CD4-positive, alpha-beta T cell (primary cell): ENCODE measurements at regions not wholly inside any gene's neighbourhood (a gene's known extent, or its start where the extent isn't known, plus 50 kb on each side); places are given as distances from the start of the nearest gene placed in this dataset.

Source experiments
- ATAC-seq: fragments of 200-7000 bp; cut with Tn5 transposase; one replicate; pipeline ENCODE4 v1.10.0; 2022; ENCODE audit warnings: mild to moderate bottlenecking; ENCODE audit not compliant: poor library complexity
- CTCF ChIA-PET: fragments of 350-600 bp; sonication (Branson Sonifier 250); formaldehyde crosslinking; loops from one replicate; lab custom pipeline; 2021; ENCODE audit warnings: antibody characterized with exemption, inconsistent platforms; lab: Charles Lee
- POLR2A ChIA-PET: fragments of 350-600 bp; sonication (Branson Sonifier 250); formaldehyde crosslinking; loops from one replicate; lab custom pipeline; 2021; ENCODE audit warnings: antibody characterized with exemption, inconsistent platforms; lab: Charles Lee
- DNase-seq, 14 experiments: peaks; one replicate each; pipeline ENCODE4 v3.0.0-alpha.2; 2013 to 2020; ENCODE audit warnings: mixed read lengths in 2 of 14
- H3K27ac ChIP-seq, 2 donors: one replicate each; pipeline versions ENCODE4 v1.5.1 to v1.7.0; 2013; ENCODE audit warnings: low read length in 2 of 2, low read depth in 1 of 2, mild to moderate bottlenecking in 1 of 2
- H3K27me3 ChIP-seq, 2 experiments: 1 replicate in 1 of 2; 2 replicates in 1 of 2; pipeline versions ENCODE4 v1.6.1 to v1.7.0; 2013; ENCODE audit warnings: low read length in 2 of 2, control low read depth in 1 of 2, mild to moderate bottlenecking in 1 of 2, moderate library complexity in 1 of 2; ENCODE audit not compliant: insufficient read depth in 2 of 2, control insufficient read depth in 1 of 2
- H3K36me3 ChIP-seq: one replicate; pipeline ENCODE4 v1.6.1; 2013; ENCODE audit warnings: low read length, control low read depth; ENCODE audit not compliant: insufficient read depth
- H3K4me1 ChIP-seq: one replicate; pipeline ENCODE4 v1.6.1; 2013; ENCODE audit warnings: low read length, control low read depth; ENCODE audit not compliant: insufficient read depth
- H3K4me3 ChIP-seq: one replicate; pipeline ENCODE4 v1.5.1; 2013; ENCODE audit warnings: mild to moderate bottlenecking, low read length, moderate library complexity
- H3K9me3 ChIP-seq, 2 experiments: 1 replicate in 1 of 2; 2 replicates in 1 of 2; pipeline versions ENCODE4 v1.6.1 to v1.7.0; 2013; ENCODE audit warnings: low read length in 2 of 2, mild to moderate bottlenecking in 2 of 2, control low read depth in 1 of 2, moderate library complexity in 1 of 2; ENCODE audit not compliant: control insufficient read depth in 1 of 2, insufficient read depth in 1 of 2
- H3K27ac Mint-ChIP-seq: one replicate; pipeline ENCODE4 v1.8.0; 2020; ENCODE audit warnings: mixed read lengths
- H3K27me3 Mint-ChIP-seq: one replicate; pipeline ENCODE4 v1.8.0; 2021; ENCODE audit warnings: mixed read lengths
- H3K36me3 Mint-ChIP-seq: one replicate; pipeline ENCODE4 v1.8.0; 2021; ENCODE audit warnings: low read depth, mixed read lengths
- H3K4me1 Mint-ChIP-seq: one replicate; pipeline ENCODE4 v1.8.0; 2021; ENCODE audit warnings: low read depth, mixed read lengths
- H3K4me3 Mint-ChIP-seq: one replicate; pipeline ENCODE4 v1.8.0; 2020; ENCODE audit warnings: mild to moderate bottlenecking, mixed read lengths
- H3K9me3 Mint-ChIP-seq: one replicate; pipeline ENCODE4 v1.8.0; 2020; ENCODE audit warnings: mixed read lengths
- intact Hi-C, 2 experiments: fragments of 100-400 bp; cut with DNase I in 1 of 2; cut with micrococcal nuclease in 1 of 2; formaldehyde crosslinking; loops; one replicate each; pipeline versions ENCODE4 v1.15.1 to v1.9.0; 2023 to 2025; cut with DNase I, micrococcal nuclease
- TF ChIP-seq, protein P1 (sequence below): fragments of 200-600 bp; IDR thresholded peaks from one replicate; pipeline ENCODE4 v1.8.0; 2022; ENCODE audit warnings: antibody characterized with exemption, mild to moderate bottlenecking

DNA sequence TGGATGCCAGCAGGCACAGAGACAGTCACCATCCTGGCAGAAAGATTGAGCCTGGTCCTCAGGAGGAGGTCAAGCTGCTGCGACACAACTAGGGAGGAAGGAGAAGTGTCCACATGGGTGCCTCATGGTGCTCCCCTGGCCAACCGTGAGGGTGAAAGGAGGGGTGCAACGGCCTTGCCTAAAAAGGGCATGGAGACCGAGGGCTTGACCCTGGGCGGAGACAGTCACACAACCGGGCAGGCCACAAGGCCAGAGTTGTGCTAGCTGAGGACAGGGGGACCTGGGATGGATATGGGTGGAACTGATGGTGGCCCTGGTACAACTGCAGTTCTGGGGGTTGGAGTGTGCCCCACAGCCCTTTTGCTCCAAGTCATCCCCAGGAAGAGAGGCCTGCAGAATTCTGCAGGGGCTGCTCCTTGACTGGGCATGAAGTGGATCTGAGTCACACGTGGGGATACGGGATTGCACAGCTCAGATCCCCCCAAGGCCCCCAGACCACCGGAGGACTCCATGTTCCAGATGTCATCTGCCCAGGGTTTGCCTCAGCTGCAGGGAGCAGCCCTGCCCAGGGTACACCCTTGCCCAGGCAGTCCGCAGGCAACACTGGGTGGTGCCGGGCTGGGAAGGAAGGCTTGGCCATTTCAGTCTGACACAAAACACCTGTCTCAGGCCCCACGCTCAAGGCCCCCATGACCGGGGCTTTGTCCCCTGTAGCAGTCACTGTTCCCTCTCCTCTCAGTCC is 602.3 kb upstream of the MGMT start:
- CTCF ChIA-PET, result no interaction called here
- POLR2A ChIA-PET, result no interaction called here
- H3K4me3 Mint-ChIP-seq, result no peak overlapping the region
- ATAC-seq (no peak), DNase-seq (peak in 1 of 14 experiments; percentile 2)
- TF ChIP-seq, protein P1, sequence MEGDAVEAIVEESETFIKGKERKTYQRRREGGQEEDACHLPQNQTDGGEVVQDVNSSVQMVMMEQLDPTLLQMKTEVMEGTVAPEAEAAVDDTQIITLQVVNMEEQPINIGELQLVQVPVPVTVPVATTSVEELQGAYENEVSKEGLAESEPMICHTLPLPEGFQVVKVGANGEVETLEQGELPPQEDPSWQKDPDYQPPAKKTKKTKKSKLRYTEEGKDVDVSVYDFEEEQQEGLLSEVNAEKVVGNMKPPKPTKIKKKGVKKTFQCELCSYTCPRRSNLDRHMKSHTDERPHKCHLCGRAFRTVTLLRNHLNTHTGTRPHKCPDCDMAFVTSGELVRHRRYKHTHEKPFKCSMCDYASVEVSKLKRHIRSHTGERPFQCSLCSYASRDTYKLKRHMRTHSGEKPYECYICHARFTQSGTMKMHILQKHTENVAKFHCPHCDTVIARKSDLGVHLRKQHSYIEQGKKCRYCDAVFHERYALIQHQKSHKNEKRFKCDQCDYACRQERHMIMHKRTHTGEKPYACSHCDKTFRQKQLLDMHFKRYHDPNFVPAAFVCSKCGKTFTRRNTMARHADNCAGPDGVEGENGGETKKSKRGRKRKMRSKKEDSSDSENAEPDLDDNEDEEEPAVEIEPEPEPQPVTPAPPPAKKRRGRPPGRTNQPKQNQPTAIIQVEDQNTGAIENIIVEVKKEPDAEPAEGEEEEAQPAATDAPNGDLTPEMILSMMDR, result no peak
- no peaks in the 10 kb centered on the region for H3K27me3 ChIP-seq
- no peaks in the 10 kb centered on the region for H3K36me3 Mint-ChIP-seq
- intact Hi-C loops, result no loop called here
- H3K4me1 Mint-ChIP-seq, result no peaks in the 10 kb centered on the region
- H3K36me3 ChIP-seq, result no peaks in the 10 kb centered on the region
- H3K27ac Mint-ChIP-seq, result no peak overlapping the region
- no peaks in the 10 kb centered on the region for H3K27me3 Mint-ChIP-seq
- no peak overlapping the region for H3K27ac ChIP-seq
- peaks cover 0 to 19% of the 10 kb centered on the region in 2 experiments for H3K9me3 ChIP-seq
- H3K4me1 ChIP-seq, result no peaks in the 10 kb centered on the region
- no peak overlapping the region for H3K4me3 ChIP-seq
- H3K9me3 Mint-ChIP-seq, result no peaks in the 10 kb centered on the region

DNA sequence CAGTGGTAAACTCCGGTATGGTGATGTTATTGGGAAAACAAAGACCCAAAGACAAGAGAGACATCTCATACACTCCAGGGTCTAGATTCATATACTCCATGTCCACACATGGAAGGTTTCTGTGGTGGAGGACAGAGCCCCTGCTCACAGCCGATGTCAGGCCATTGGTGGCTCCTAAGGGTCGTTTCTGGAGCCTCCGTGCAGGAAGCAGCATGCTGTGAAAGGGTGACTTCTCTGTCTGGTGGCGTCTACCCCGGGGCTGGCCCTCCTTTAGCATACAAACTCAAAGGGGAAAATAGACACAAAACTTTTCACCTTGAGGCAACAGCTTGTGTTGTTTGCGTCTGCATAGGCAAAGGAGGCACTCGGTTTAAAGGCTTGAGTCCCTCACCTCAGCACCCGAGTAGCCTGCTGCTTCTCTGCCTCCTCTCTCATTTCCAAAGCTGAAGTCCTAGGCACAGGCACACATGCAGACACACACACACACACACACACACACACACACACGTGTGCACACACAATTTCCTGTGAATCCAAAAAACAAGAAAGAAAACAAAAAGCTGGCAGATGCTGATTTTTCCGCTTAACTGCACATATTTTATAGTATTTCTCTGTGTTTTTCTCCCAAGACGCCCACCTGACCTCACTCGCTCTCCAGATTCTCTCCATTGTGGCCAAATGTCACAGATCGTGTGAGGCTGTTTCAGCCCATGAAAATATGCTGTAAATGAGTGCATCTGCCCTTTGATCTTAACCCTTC is 601.4 kb upstream of the MGMT start:
- H3K27me3 Mint-ChIP-seq, result no peaks in the 10 kb centered on the region

GRCh38 chr10:128866551-128866950 is 600.5 kb upstream of the MGMT start:
- no peaks in the 10 kb centered on the region for H3K27me3 ChIP-seq
- POLR2A ChIA-PET, result no interaction called here
- no peaks in the 10 kb centered on the region for H3K36me3 ChIP-seq
- no peaks in the 10 kb centered on the region for H3K27me3 Mint-ChIP-seq
- DNase-seq, result no peak
- no peaks in the 10 kb centered on the region for H3K9me3 Mint-ChIP-seq
- peaks cover 0 to 8% of the 10 kb centered on the region in 2 experiments for H3K9me3 ChIP-seq
- no peaks in the 10 kb centered on the region for H3K4me1 Mint-ChIP-seq
- H3K36me3 Mint-ChIP-seq, result no peaks in the 10 kb centered on the region
- CTCF ChIA-PET, result no interaction called here
- no peak overlapping the region for H3K27ac Mint-ChIP-seq
- no peak overlapping the region for H3K27ac ChIP-seq
- TF ChIP-seq, protein P1, result no peak
- intact Hi-C loops, result no loop called here
- no peaks in the 10 kb centered on the region for H3K4me1 ChIP-seq
- H3K4me3 Mint-ChIP-seq, result no peak overlapping the region
- ATAC-seq, result no peak
- no peak overlapping the region for H3K4me3 ChIP-seq

More for the DNA sequence above, 601.4 kb upstream of the MGMT start:
- DNase-seq (no peak), ATAC-seq (no peak)
- intact Hi-C loops, result no loop called here
- POLR2A ChIA-PET, result no interaction called here
- no peak overlapping the region for H3K27ac Mint-ChIP-seq
- no peaks in the 10 kb centered on the region for H3K4me1 Mint-ChIP-seq
- H3K4me3 Mint-ChIP-seq, result no peak overlapping the region
- CTCF ChIA-PET, result no interaction called here
- Histone ChIP-seq H3K27ac (no peak overlapping the region), H3K27me3 (no peaks in the 10 kb centered on the region), H3K9me3 (peaks cover 0 to 16% of the 10 kb centered on the region in 2 experiments), H3K36me3 (no peaks in the 10 kb centered on the region), H3K4me1 (no peaks in the 10 kb centered on the region), H3K4me3 (no peak overlapping the region)
- no peaks in the 10 kb centered on the region for H3K9me3 Mint-ChIP-seq
- TF ChIP-seq, protein P1, result no peak
- H3K36me3 Mint-ChIP-seq, result no peaks in the 10 kb centered on the region
